H9 (cell line): ENCODE measurements at regions not wholly inside any gene's neighbourhood (a gene's known extent, or its start where the extent isn't known, plus 50 kb on each side); places are given as distances from the start of the nearest gene placed in this dataset.

Experiments
- DNase-seq: peaks from one replicate; pipeline ENCODE4 v3.0.0-alpha.2; 2017
- H2AFZ ChIP-seq: one replicate; pipeline ENCODE4 v1.6.1; 2013; ENCODE audit warnings: mild to moderate bottlenecking, low read length, control low read depth, moderate library complexity
- H2AK5ac ChIP-seq: 2 replicates; pipeline ENCODE4 v1.6.1; 2013; ENCODE audit warnings: low read length, control low read depth, mixed read lengths; ENCODE audit not compliant: insufficient read length
- H2BK120ac ChIP-seq: one replicate; pipeline ENCODE4 v1.6.1; 2013; ENCODE audit warnings: low read depth, mild to moderate bottlenecking, low read length, control low read depth, inconsistent platforms; ENCODE audit not compliant: poor library complexity, severe bottlenecking
- H2BK12ac ChIP-seq: 2 replicates; pipeline ENCODE4 v1.6.1; 2013; ENCODE audit warnings: low read length, control low read depth, mixed read lengths, low read depth; ENCODE audit not compliant: insufficient read length
- H2BK15ac ChIP-seq: 2 replicates; pipeline ENCODE4 v1.6.1; 2013; ENCODE audit warnings: low read depth, low read length, control low read depth
- H2BK20ac ChIP-seq: one replicate; pipeline ENCODE4 v1.6.1; 2013; ENCODE audit warnings: low read depth, mild to moderate bottlenecking, low read length, control low read depth, inconsistent platforms; ENCODE audit not compliant: poor library complexity, severe bottlenecking
- H2BK5ac ChIP-seq: 2 replicates; pipeline ENCODE4 v1.6.1; 2013; ENCODE audit warnings: low read length, control low read depth, mixed read lengths; ENCODE audit not compliant: insufficient read length
- H3K14ac ChIP-seq: 2 replicates; pipeline ENCODE4 v1.6.1; 2013; ENCODE audit warnings: low read length, control low read depth; ENCODE audit not compliant: insufficient read depth
- H3K18ac ChIP-seq: 2 replicates; pipeline ENCODE4 v1.6.1; 2013; ENCODE audit warnings: low read depth, mild to moderate bottlenecking, mixed read lengths, low read length, control low read depth; ENCODE audit not compliant: insufficient read length
- H3K23ac ChIP-seq: 2 replicates; pipeline ENCODE4 v1.6.1; 2013; ENCODE audit warnings: low read length, control low read depth, mixed read lengths, low read depth; ENCODE audit not compliant: insufficient read length
- H3K23me2 ChIP-seq: 2 replicates; pipeline ENCODE4 v1.6.1; 2013; ENCODE audit warnings: low read depth, mild to moderate bottlenecking, mixed read lengths, low read length, control low read depth; ENCODE audit not compliant: insufficient read length, poor library complexity, severe bottlenecking
- H3K27ac ChIP-seq: 2 replicates; pipeline ENCODE4 v1.5.1; 2013; ENCODE audit warnings: low read length, control low read depth, mixed read lengths, low read depth; ENCODE audit not compliant: insufficient read length
- H3K27me3 ChIP-seq: 2 replicates; pipeline ENCODE4 v1.6.1; 2013; ENCODE audit warnings: low read length, control low read depth, inconsistent platforms; ENCODE audit not compliant: insufficient read depth
- H3K4ac ChIP-seq: 2 replicates; pipeline ENCODE4 v1.6.1; 2013; ENCODE audit warnings: low read depth, mild to moderate bottlenecking, control low read depth, inconsistent platforms, low read length, moderate library complexity
- H3K4me1 ChIP-seq: 2 replicates; pipeline ENCODE4 v1.6.1; 2013; ENCODE audit warnings: low read length, control low read depth, inconsistent platforms; ENCODE audit not compliant: insufficient read depth
- H3K4me2 ChIP-seq: 2 replicates; pipeline ENCODE4 v1.6.1; 2013; ENCODE audit warnings: low read length, control low read depth, mixed read lengths; ENCODE audit not compliant: insufficient read length, insufficient read depth
- H3K56ac ChIP-seq: 2 replicates; pipeline ENCODE4 v1.6.1; 2013; ENCODE audit warnings: low read depth, mild to moderate bottlenecking, mixed read lengths, low read length, control low read depth; ENCODE audit not compliant: insufficient read length
- H3K79me1 ChIP-seq: 2 replicates; pipeline ENCODE4 v1.6.1; 2013; ENCODE audit warnings: low read depth, mild to moderate bottlenecking, moderate library complexity, low read length, control low read depth, inconsistent platforms; ENCODE audit not compliant: insufficient read depth, poor library complexity, severe bottlenecking
- H3K79me2 ChIP-seq: 2 replicates; pipeline ENCODE4 v1.6.1; 2013; ENCODE audit warnings: low read length, control low read depth, inconsistent platforms; ENCODE audit not compliant: insufficient read depth
- H3K9ac ChIP-seq: 2 replicates; pipeline ENCODE4 v1.6.1; 2013; ENCODE audit warnings: low read length, control low read depth, mixed read lengths; ENCODE audit not compliant: insufficient read length; ENCODE audit errors: extremely low read depth
- H3K9me3 ChIP-seq: one replicate; pipeline ENCODE4 v1.6.1; 2013; ENCODE audit warnings: low read depth, low read length, inconsistent platforms; ENCODE audit not compliant: control insufficient read depth
- H3T11ph ChIP-seq: one replicate; pipeline ENCODE4 v1.6.1; 2013; ENCODE audit warnings: mild to moderate bottlenecking, low read length, control low read depth, inconsistent platforms
- H4K20me1 ChIP-seq: one replicate; pipeline ENCODE4 v1.6.1; 2013; ENCODE audit not compliant: control insufficient read depth, insufficient read length, insufficient read depth
- H4K5ac ChIP-seq: 2 replicates; pipeline ENCODE4 v1.6.1; 2013; ENCODE audit warnings: low read depth, mild to moderate bottlenecking, mixed read lengths, low read length, control low read depth; ENCODE audit not compliant: insufficient read length
- H4K8ac ChIP-seq: replicated peaks from 2 replicates; pipeline ENCODE4 v1.6.1; 2013; ENCODE audit warnings: low read length, control low read depth, mixed read lengths, low read depth; ENCODE audit not compliant: insufficient read length
- H4K91ac ChIP-seq: 2 replicates; pipeline ENCODE4 v1.6.1; 2013; ENCODE audit warnings: low read depth, mild to moderate bottlenecking, moderate library complexity, mixed read lengths, low read length, control low read depth; ENCODE audit not compliant: insufficient read length
- H3K27ac Mint-ChIP-seq, 3 experiments: 2 replicates in 2 of 3; 3 replicates in 1 of 3; pipeline ENCODE4 v1.8.0; 2020 to 2021; ENCODE audit warnings: mixed read lengths in 3 of 3, mild to moderate bottlenecking in 1 of 3, moderate library complexity in 1 of 3
- H3K27me3 Mint-ChIP-seq: 2 replicates; pipeline ENCODE4 v1.8.0; 2021; ENCODE audit warnings: low read depth, mild to moderate bottlenecking, moderate library complexity, mixed read lengths
- H3K36me3 Mint-ChIP-seq, 3 experiments: 2 replicates in 2 of 3; 3 replicates in 1 of 3; pipeline ENCODE4 v1.8.0; 2020 to 2021; ENCODE audit warnings: low read depth in 3 of 3, mixed read lengths in 3 of 3; ENCODE audit not compliant: insufficient read depth in 1 of 3
- H3K4me1 Mint-ChIP-seq, 2 experiments: 2 replicates each; pipeline ENCODE4 v1.8.0; 2020; ENCODE audit warnings: mixed read lengths in 2 of 2
- H3K4me3 Mint-ChIP-seq, 2 experiments: 2 replicates in 1 of 2; 3 replicates in 1 of 2; pipeline ENCODE4 v1.8.0; 2020 to 2021; ENCODE audit warnings: mild to moderate bottlenecking in 2 of 2, mixed read lengths in 2 of 2, moderate library complexity in 1 of 2
- H3K9me3 Mint-ChIP-seq, 2 experiments: 2 replicates in 1 of 2; 3 replicates in 1 of 2; pipeline ENCODE4 v1.8.0; 2020; ENCODE audit warnings: mild to moderate bottlenecking in 2 of 2, mixed read lengths in 2 of 2, moderate library complexity in 1 of 2
- WGBS: extraction: QIAGEN DNeasy Blood & Tissue Kit; methylation state at CpG from one replicate; pipeline ENCODE4 v1.1.7; 2013; ENCODE audit warnings: missing lambda C conversion rate, low lambda C conversion rate, mixed read lengths; ENCODE audit not compliant: insufficient read length; ENCODE audit errors: extremely low coverage; 5-methylcytosine and 5-hydroxymethylcytosine counted together
- TF ChIP-seq, protein P1 (sequence below): fragments of 200-600 bp; sonication (generic); conservative IDR thresholded peaks from 3 replicates; pipeline ENCODE4 v1.8.0; 2021; ENCODE audit warnings: antibody characterized with exemption, mild to moderate bottlenecking

DNA sequence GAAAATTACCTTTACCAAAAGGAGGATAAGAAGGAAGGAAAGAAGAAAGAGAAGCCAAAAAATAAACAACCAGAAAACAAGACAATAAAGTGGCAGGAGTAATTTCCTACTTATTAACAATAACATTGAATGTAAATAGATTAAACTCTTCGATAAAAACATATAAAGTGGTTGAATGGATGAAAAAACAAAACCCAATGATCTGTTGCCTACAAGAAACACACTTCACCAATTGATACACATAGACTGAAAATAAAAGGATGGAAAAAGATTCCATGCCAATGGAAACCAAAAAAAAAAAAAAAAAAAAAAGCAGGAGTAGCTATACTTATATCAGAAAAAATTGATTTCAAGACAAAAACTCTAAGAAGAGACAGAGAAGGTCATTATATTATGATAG, 518.9 kb downstream of the BCKDHB start:
- no peaks in the 10 kb centered on the region; the same call in 1 of the 2 replicates for H3K27me3 Mint-ChIP-seq
- Histone ChIP-seq H2BK12ac (no peak overlapping the region), H2BK120ac (no peak overlapping the region), H3K4me2 (no peak overlapping the region), H4K91ac (no peak overlapping the region), H2BK15ac (no peak overlapping the region), H3K56ac (no peak overlapping the region), H4K5ac (no peak overlapping the region), H3K14ac (no peak overlapping the region), H3T11ph (no peak overlapping the region), H2BK20ac (no peak overlapping the region), H3K9ac (no peak overlapping the region), H2AK5ac (no peak overlapping the region), H3K79me2 (no peaks in the 10 kb centered on the region), H3K9me3 (no peaks in the 10 kb centered on the region), H3K27me3 (no peaks in the 10 kb centered on the region), H2BK5ac (no peak overlapping the region), H3K23ac (no peak overlapping the region), H3K79me1 (no peaks in the 10 kb centered on the region), H3K23me2 (no peaks in the 10 kb centered on the region), H3K4me1 (no peaks in the 10 kb centered on the region), H2AFZ (no peak overlapping the region), H3K4ac (no peak overlapping the region), H3K27ac (no peak overlapping the region), H4K8ac (no peak overlapping the region), H3K18ac (no peak overlapping the region), H4K20me1 (no peaks in the 10 kb centered on the region)
- DNase-seq: no peak
- no peak overlapping the region for H3K27ac Mint-ChIP-seq
- no peak overlapping the region for H3K4me3 Mint-ChIP-seq
- peaks cover 0 to 2% of the 10 kb centered on the region in 2 experiments; a peak in 3 of 5 replicates for H3K9me3 Mint-ChIP-seq
- H3K4me1 Mint-ChIP-seq: no peaks in the 10 kb centered on the region
- no CpG with 5 or more reads among the region's 1 CpG for WGBS
- H3K36me3 Mint-ChIP-seq: peaks cover 0 to 2% (median 0%) of the 10 kb centered on the region in 3 experiments; a peak in 2 of 7 replicates
- TF ChIP-seq, protein P1, sequence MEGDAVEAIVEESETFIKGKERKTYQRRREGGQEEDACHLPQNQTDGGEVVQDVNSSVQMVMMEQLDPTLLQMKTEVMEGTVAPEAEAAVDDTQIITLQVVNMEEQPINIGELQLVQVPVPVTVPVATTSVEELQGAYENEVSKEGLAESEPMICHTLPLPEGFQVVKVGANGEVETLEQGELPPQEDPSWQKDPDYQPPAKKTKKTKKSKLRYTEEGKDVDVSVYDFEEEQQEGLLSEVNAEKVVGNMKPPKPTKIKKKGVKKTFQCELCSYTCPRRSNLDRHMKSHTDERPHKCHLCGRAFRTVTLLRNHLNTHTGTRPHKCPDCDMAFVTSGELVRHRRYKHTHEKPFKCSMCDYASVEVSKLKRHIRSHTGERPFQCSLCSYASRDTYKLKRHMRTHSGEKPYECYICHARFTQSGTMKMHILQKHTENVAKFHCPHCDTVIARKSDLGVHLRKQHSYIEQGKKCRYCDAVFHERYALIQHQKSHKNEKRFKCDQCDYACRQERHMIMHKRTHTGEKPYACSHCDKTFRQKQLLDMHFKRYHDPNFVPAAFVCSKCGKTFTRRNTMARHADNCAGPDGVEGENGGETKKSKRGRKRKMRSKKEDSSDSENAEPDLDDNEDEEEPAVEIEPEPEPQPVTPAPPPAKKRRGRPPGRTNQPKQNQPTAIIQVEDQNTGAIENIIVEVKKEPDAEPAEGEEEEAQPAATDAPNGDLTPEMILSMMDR: no peak
